RWPE1 (cell line): ENCODE measurements at regions not wholly inside any gene's neighbourhood (a gene's known extent, or its start where the extent isn't known, plus 50 kb on each side); places are given as distances from the start of the nearest gene placed in this dataset.

Experiments used
- CTCF ChIA-PET: fragments of 350-600 bp; sonication (Branson Sonifier 250); formaldehyde crosslinking; extraction: SDS; loops from one replicate; lab custom pipeline; 2021; lab: Yijun Ruan, JAX
- POLR2A ChIA-PET: fragments of 400-600 bp; formaldehyde crosslinking; extraction: SDS; loops from one replicate; lab custom pipeline; 2020; ENCODE audit warnings: antibody characterized with exemption; ENCODE audit not compliant: low non-redundant PET; lab: Yijun Ruan, JAX
- DNase-seq: peaks from one replicate; pipeline ENCODE4 v3.0.0; 2012; ENCODE audit warnings: low spot score
- H3K27ac ChIP-seq: fragments of 450-650 bp; 2 replicates; pipeline ENCODE4 v1.5.1; 2017
- TF ChIP-seq, protein P1 (sequence below): fragments of 450-650 bp; conservative IDR thresholded peaks from 2 replicates; pipeline ENCODE4 v1.5.1; 2017; ENCODE audit warnings: low read depth, mild to moderate bottlenecking

DNA sequence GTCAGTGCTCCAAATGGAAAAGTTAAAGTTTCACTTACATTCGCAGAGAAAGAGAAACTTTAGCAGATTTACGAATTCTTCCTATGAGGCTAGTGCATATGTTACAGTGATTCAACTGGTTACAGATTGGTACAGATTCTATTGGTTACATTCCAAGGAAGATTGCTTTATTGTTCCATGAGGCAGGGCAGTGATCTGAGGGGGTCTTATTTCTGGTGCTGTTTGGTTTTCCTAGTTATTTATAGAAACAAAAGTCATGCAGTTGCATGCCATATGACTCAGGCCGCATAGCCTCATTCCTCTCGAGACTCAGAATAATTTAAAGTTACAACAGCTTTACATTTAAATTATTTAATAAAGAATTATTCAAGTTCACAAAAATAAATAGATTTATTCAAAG, 385.4 kb upstream of the SYT4 start:
- POLR2A ChIA-PET, result no interaction called here
- TF ChIP-seq, protein P1, sequence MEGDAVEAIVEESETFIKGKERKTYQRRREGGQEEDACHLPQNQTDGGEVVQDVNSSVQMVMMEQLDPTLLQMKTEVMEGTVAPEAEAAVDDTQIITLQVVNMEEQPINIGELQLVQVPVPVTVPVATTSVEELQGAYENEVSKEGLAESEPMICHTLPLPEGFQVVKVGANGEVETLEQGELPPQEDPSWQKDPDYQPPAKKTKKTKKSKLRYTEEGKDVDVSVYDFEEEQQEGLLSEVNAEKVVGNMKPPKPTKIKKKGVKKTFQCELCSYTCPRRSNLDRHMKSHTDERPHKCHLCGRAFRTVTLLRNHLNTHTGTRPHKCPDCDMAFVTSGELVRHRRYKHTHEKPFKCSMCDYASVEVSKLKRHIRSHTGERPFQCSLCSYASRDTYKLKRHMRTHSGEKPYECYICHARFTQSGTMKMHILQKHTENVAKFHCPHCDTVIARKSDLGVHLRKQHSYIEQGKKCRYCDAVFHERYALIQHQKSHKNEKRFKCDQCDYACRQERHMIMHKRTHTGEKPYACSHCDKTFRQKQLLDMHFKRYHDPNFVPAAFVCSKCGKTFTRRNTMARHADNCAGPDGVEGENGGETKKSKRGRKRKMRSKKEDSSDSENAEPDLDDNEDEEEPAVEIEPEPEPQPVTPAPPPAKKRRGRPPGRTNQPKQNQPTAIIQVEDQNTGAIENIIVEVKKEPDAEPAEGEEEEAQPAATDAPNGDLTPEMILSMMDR, result no peak
- peak; percentile 0 for DNase-seq
- CTCF ChIA-PET, result no interaction called here
- no peak overlapping the region for H3K27ac ChIP-seq

DNA sequence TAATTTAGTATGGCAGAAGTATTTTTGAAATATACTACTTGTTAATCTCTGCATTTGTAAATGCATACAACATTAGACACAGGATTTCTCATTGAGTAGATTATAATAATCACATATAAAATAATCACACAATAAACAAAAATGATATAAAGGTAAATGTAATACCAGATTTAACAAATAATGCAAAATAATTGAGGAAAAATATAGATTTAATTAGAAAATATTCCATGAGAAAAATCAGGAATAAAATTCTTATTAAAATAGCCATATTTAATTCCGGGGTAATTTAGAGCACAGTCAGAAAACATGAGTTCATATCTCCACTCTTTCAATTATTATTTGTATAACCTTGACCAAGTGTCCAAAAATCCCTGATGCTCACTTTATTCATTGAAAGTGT, 385.9 kb upstream of the SYT4 start:
- no peak overlapping the region for H3K27ac ChIP-seq
- POLR2A ChIA-PET, result no interaction called here
- no peak for DNase-seq
- CTCF ChIA-PET, result no interaction called here
- TF ChIP-seq, protein P1, result no peak

DNA sequence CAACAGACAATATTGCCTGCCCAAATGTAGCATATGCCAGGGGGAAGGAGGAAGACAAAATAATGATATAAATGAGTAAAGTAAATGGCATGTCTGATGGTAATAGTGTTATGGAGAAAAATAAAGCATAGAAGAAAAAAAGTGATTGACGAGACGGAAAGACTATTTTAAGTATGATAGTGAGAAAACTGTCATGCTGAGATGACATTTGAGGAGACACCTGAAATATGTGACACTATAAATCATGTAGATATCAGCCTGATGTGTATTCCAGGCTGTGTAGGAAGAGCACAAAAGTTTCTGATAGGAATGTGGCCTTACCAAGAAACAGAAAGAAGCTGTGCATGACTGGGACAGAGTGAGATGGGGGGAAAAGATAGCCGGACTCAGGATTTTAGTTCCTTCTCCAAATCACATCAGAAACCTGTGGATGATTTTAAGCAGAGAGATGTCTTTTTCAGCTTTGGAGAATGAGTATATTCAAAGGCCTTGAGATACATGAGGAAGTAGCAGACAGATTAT, 387.3 kb upstream of the SYT4 start:
- no peak for DNase-seq
- CTCF ChIA-PET, result no interaction called here
- TF ChIP-seq, protein P1, result no peak
- no peak overlapping the region for H3K27ac ChIP-seq
- POLR2A ChIA-PET, result no interaction called here

DNA sequence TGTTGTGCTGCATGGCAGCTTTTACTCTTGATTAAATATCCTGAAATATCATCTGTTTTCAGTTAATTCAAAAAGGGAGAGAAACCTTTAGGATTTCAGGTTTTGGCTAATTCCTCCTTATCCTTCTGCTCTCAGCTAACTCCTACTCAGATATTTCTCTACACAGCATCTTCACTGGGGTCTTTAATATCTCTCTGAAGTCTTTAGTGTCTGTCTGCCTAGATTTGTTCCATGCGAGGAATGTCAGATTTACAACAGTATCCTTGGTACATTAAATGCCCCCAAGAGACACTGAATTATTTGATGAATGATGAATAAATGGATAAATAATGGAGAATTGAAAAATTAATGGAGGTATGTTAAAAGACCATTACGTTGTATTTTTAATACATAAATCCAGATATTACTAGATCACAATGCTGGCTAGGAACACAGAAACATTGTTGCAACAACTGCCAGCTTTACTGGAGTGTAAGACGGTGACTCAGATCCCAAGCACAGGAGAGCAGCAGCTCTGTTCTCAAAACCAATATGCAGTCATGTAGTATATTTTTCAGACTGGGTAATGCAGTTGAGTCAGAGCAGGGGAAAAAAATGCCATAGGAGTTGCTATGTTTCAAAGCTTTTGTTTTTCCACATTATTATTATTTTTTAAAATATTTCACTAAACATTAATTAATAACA, 388.0 kb upstream of the SYT4 start:
- ChIA-PET CTCF (no interaction called here), POLR2A (no interaction called here)
- H3K27ac ChIP-seq, result no peak overlapping the region
- peak; percentile 1 for DNase-seq
- TF ChIP-seq, protein P1, result no peak

DNA sequence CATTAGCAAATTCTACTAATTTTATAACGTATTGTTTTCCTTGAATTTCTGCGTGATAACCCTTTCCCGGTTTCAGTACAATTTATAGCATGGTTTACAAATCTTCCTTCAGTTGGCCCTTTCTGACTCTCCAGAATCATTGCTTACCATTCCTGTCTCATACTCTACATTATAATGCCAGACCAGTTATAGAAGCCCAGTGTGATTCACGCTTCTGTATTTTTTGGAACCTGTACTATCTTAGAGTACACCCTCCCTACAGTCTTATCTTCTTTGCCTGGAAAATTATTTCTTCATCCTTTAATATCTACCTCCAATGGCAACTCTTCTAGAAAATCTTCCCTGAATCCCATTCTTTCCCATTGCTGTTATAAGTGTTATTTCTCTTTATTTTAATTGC, 391.6 kb upstream of the SYT4 start:
- H3K27ac ChIP-seq, result no peak overlapping the region
- POLR2A ChIA-PET, result no interaction called here
- TF ChIP-seq, protein P1, result no peak
- CTCF ChIA-PET, result no interaction called here
- no peak for DNase-seq

DNA sequence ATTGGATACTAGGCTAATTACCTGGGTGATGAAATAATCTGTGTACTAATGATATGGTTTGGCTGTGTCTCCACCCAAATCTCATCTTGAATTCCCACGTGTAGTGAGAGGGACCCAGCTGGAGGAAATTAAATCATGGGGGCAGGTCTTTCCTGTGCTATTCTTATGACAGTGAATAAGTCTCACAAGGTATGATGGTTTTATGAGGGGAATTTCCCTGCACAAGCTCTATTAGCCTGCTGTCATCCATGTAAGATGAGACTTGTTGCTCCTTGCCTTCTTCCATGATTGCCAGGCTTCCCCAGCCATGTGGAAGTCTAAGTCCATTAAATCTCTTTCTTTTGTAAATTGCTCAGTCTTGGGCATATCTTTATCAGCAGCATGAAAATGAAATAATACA, 394.1 kb upstream of the SYT4 start:
- ChIA-PET POLR2A (no interaction called here), CTCF (no interaction called here)
- DNase-seq, result no peak
- TF ChIP-seq, protein P1, result no peak
- H3K27ac ChIP-seq, result no peak overlapping the region
